HCT116 (cell line): ENCODE measurements at regions not wholly inside any gene's neighbourhood (a gene's known extent, or its start where the extent isn't known, plus 50 kb on each side); places are given as distances from the start of the nearest gene placed in this dataset.

Experiments used
- ATAC-seq: fragments of 200-7000 bp; cut with Tn5 transposase; 2 replicates; pipeline ENCODE4 v1.9.1; 2020; ENCODE audit warnings: mild to moderate bottlenecking, moderate library complexity
- BruUV-seq: library from RNA; stranded (reverse); fragments of 400-500 nt; replicated peaks from 2 replicates; lab custom pipeline; 2021; lab: Mats Ljungman, UMichigan
- CTCF ChIA-PET: fragments of 300-600 bp; sonication (Branson Sonifier 250); formaldehyde crosslinking; loops from one replicate; lab custom pipeline; 2021; ENCODE audit warnings: antibody characterized with exemption; lab: Charles Lee
- POLR2A ChIA-PET: fragments of 300-600, 350-600 bp; sonication (Branson Sonifier 250); formaldehyde crosslinking; loops from one replicate; lab custom pipeline; 2021; ENCODE audit warnings: antibody characterized with exemption; lab: Charles Lee
- RAD21 ChIA-PET, 2 experiments: fragments of 300-600 bp; sonication (Branson Sonifier 250); formaldehyde crosslinking; loops; one replicate each; lab custom pipeline; 2023; ENCODE audit warnings: low total read pairs in 2 of 2; ENCODE audit not compliant: uncharacterized antibody in 2 of 2, unreplicated experiment in 2 of 2, low non-redundant PET in 1 of 2; lab: Charles Lee
- DNase-seq: peaks from one replicate; pipeline ENCODE4 v3.0.0-alpha.2; 2010; ENCODE audit warnings: low read depth, low spot score
- H2AFZ ChIP-seq: fragments of 200-600 bp; shearing (Covaris generic), sonication (generic); 2 replicates; pipeline ENCODE4 v1.6.1; 2017; ENCODE audit warnings: low read depth, mixed run types, mixed read lengths, antibody characterized with exemption, low read length; ENCODE audit not compliant: poor library complexity, severe bottlenecking
- H3K27ac ChIP-seq: 2 replicates; pipeline ENCODE4 v1.5.1; 2012; ENCODE audit warnings: low read depth, low read length
- H3K27me3 ChIP-seq: fragments of 200-600 bp; sonication (generic); 2 replicates; pipeline ENCODE4 v1.6.1; 2016; ENCODE audit warnings: mixed run types, low read length, mixed read lengths; ENCODE audit not compliant: insufficient read depth
- H3K36me3 ChIP-seq, 2 experiments: fragments of 200-500 bp in 1 of 2; fragments of 200-600 bp in 1 of 2; sonication (Bioruptor generic) in 1 of 2; sonication (generic) in 1 of 2; 2 replicates each; pipeline versions ENCODE4 v1.5.1 to v1.6.1; 2014 to 2016; ENCODE audit warnings: low read length in 2 of 2, inconsistent platforms in 1 of 2, mixed read lengths in 1 of 2, mixed run types in 1 of 2; ENCODE audit not compliant: insufficient read depth in 2 of 2, control insufficient read depth in 1 of 2
- H3K4me1 ChIP-seq, 2 experiments: fragments of 200-600 bp in 1 of 2; sonication (generic) in 1 of 2; 2 replicates each; pipeline versions ENCODE4 v1.5.1 to v1.6.1; 2012 to 2017; ENCODE audit warnings: low read length in 2 of 2, inconsistent platforms in 1 of 2, mild to moderate bottlenecking in 1 of 2, mixed read lengths in 1 of 2, mixed run types in 1 of 2, moderate library complexity in 1 of 2; ENCODE audit not compliant: insufficient read depth in 2 of 2, control insufficient read depth in 1 of 2
- H3K4me2 ChIP-seq: fragments of 200-600 bp; sonication (generic); 2 replicates; pipeline ENCODE4 v1.6.1; 2017; ENCODE audit warnings: mixed run types, low read length, mixed read lengths
- H3K4me3 ChIP-seq, 2 experiments: fragments of 200-600 bp in 1 of 2; sonication (generic) in 1 of 2; replicated peaks in 1 of 2; 2 replicates each; pipeline ENCODE4 v1.5.1; 2011 to 2016; ENCODE audit warnings: low read length in 2 of 2, control low read depth in 1 of 2, low read depth in 1 of 2, mild to moderate bottlenecking in 1 of 2, mixed read lengths in 1 of 2, mixed run types in 1 of 2
- H3K79me2 ChIP-seq: fragments of 200-600 bp; sonication (generic); 2 replicates; pipeline ENCODE4 v1.6.1; 2017; ENCODE audit warnings: mild to moderate bottlenecking, mixed run types, low read length, moderate library complexity, mixed read lengths; ENCODE audit not compliant: insufficient read depth
- H3K9ac ChIP-seq: fragments of 200-600 bp; sonication (generic); 2 replicates; pipeline ENCODE4 v1.6.1; 2016; ENCODE audit warnings: low read length, mixed read lengths
- H3K9me2 ChIP-seq: fragments of 200-600 bp; sonication (generic), shearing (Covaris generic); 2 replicates; pipeline ENCODE4 v1.6.1; 2017; ENCODE audit warnings: mixed run types, mild to moderate bottlenecking, moderate library complexity; ENCODE audit not compliant: insufficient read depth
- H3K9me3 ChIP-seq, 2 experiments: fragments of 200-500 bp in 1 of 2; fragments of 200-600 bp in 1 of 2; sonication (Bioruptor generic) in 1 of 2; sonication (generic) in 1 of 2; 2 replicates each; pipeline ENCODE4 v1.6.1; 2014 to 2017; ENCODE audit warnings: low read length in 2 of 2, mixed read lengths in 2 of 2, inconsistent platforms in 1 of 2, low read depth in 1 of 2, mild to moderate bottlenecking in 1 of 2, mixed run types in 1 of 2, moderate library complexity in 1 of 2; ENCODE audit not compliant: control insufficient read depth in 1 of 2, insufficient read depth in 1 of 2
- H4K20me1 ChIP-seq: fragments of 200-600 bp; sonication (generic), shearing (Covaris generic); 2 replicates; pipeline ENCODE4 v1.6.1; 2017; ENCODE audit warnings: mixed run types, mild to moderate bottlenecking, moderate library complexity; ENCODE audit not compliant: insufficient read depth
- CBX3 ChIP-seq: IDR thresholded peaks from 2 replicates; pipeline ENCODE4 v1.6.1; 2012; ENCODE audit warnings: low read depth
- CTCF ChIP-seq, 3 experiments: fragments of 200-600 bp in 1 of 3; sonication (generic) in 1 of 3; IDR thresholded peaks in 2 of 3; conservative IDR thresholded peaks in 1 of 3; 2 replicates each; pipeline ENCODE4 v1.5.1; 2012 to 2017; ENCODE audit warnings: low read depth in 2 of 3, low read length in 2 of 3, antibody characterized with exemption in 1 of 3, borderline replicate concordance in 1 of 3, control low read depth in 1 of 3, mild to moderate bottlenecking in 1 of 3, mixed read lengths in 1 of 3, mixed run types in 1 of 3, moderate library complexity in 1 of 3; ENCODE audit not compliant: insufficient read depth in 1 of 3
- MAX ChIP-seq: IDR thresholded peaks from 2 replicates; pipeline ENCODE4 v1.6.1; 2012
- POLR2A ChIP-seq: IDR thresholded peaks from 2 replicates; pipeline ENCODE4 v1.7.0; 2011; ENCODE audit warnings: borderline replicate concordance; ENCODE audit not compliant: insufficient read depth, insufficient read length; ENCODE audit errors: extremely low read depth
- POLR2AphosphoS5 ChIP-seq: IDR thresholded peaks from 2 replicates; pipeline ENCODE4 v1.6.1; 2011; ENCODE audit warnings: mild to moderate bottlenecking, low read depth, low read length, moderate library complexity
- RAD21 ChIP-seq: IDR thresholded peaks from 2 replicates; pipeline ENCODE4 v1.6.1; 2012; ENCODE audit warnings: low read depth, mild to moderate bottlenecking
- SP1 ChIP-seq: IDR thresholded peaks from 2 replicates; pipeline ENCODE4 v1.6.1; 2012; ENCODE audit warnings: low read depth
- TCF7L2 ChIP-seq: IDR thresholded peaks from 2 replicates; pipeline ENCODE4 v1.7.0; 2011; ENCODE audit warnings: borderline replicate concordance, inconsistent platforms; ENCODE audit not compliant: insufficient read depth, insufficient read length; ENCODE audit errors: extremely low read depth
- ZBTB33 ChIP-seq: IDR thresholded peaks from 2 replicates; pipeline ENCODE4 v1.6.1; 2011; ENCODE audit warnings: mild to moderate bottlenecking, low read length, moderate library complexity; ENCODE audit not compliant: insufficient replicate concordance; ENCODE audit errors: extremely low read depth
- ZFX ChIP-seq: fragments of 450-650 bp; IDR thresholded peaks from 2 replicates; pipeline ENCODE4 v1.6.1; 2017
- intact Hi-C: fragments of 100-400 bp; cut with micrococcal nuclease; formaldehyde crosslinking; loops from 2 replicates; pipeline ENCODE4 v1.10.0; 2022

GRCh38 chr1:220342853-220343252 is 70.6 kb upstream of the RAB3GAP2 start:
- Histone ChIP-seq H2AFZ (no peak overlapping the region), H4K20me1 (no peaks in the 10 kb centered on the region), H3K27ac (no peak overlapping the region), H3K36me3 (no peaks in the 10 kb centered on the region), H3K9me2 (no peaks in the 10 kb centered on the region), H3K9ac (no peak overlapping the region), H3K79me2 (no peaks in the 10 kb centered on the region), H3K27me3 (no peaks in the 10 kb centered on the region), H3K9me3 (no peaks in the 10 kb centered on the region), H3K4me2 (no peak overlapping the region), H3K4me1 (no peaks in the 10 kb centered on the region; a peak in 1 of 4 replicates), H3K4me3 (no peak overlapping the region)
- ChIA-PET CTCF (no interaction called here), RAD21 (no interaction called here), POLR2A (no interaction called here)
- BruUV-seq: no TSS peak
- ATAC-seq (no peak), DNase-seq (no peak)
- intact Hi-C loops: no loop called here
- TF ChIP-seq POLR2A: no peak
- TF ChIP-seq CBX3: no peak
- no peak for TF ChIP-seq TCF7L2
- TF ChIP-seq CTCF (IDR thresholded peaks at IDR 0.05 in 2 of 3, conservative IDR thresholded peaks at IDR 0.05 in 1 of 3; ENCODE audit: borderline replicate concordance in 1 of 3, insufficient read depth in 1 of 3, low read depth in 2 of 3, low read length in 2 of 3): no peak
- TF ChIP-seq MAX: no peak
- no peak for TF ChIP-seq ZFX
- no peak for TF ChIP-seq RAD21
- TF ChIP-seq SP1: no peak
- TF ChIP-seq ZBTB33: no peak
- TF ChIP-seq POLR2AphosphoS5: no peak
